ENCODE measurements at regions not wholly inside any gene's neighbourhood (a gene's known extent, or its start where the extent isn't known, plus 50 kb on each side); places are given as distances from the start of the nearest gene placed in this dataset.

DNA sequence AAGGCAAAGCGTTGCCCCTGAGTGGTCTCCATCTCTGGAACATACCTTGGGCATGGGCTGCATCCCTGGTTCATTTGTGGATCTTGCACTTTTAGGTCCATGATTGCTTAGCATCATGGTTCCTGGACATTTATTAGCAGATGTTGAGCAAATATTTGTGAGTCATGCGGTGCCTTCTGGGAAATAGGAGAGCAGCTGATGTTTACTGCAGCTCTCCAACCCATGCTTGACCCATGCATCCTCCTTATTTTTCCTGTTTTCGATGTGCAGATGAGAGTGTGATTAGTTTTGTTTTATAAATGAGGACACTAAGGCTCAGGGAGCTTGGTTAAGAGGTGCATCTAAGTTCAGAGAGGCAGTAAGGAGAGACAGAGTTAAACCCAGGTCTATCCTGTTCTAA lies 253.7 kb downstream of the ICE1 start:
- Histone ChIP-seq H3K4me2 (ENCODE audit: low read length) (no peak overlapping the region), H3K79me2 (ENCODE audit: control insufficient read depth, insufficient read depth, low read length) (no peaks in the 10 kb centered on the region), H4K8ac (ENCODE audit: low read depth, low read length) (no peak overlapping the region), H3K23ac (ENCODE audit: low read length) (no peak overlapping the region), H3K36me3 (ENCODE audit: control insufficient read depth, insufficient read depth, low read length) (no peaks in the 10 kb centered on the region), H2AK5ac (ENCODE audit: low read length) (no peak overlapping the region), H3K79me1 (ENCODE audit: low read length) (no peaks in the 10 kb centered on the region), H3K4me1 (ENCODE audit: control insufficient read depth, low read depth, low read length) (no peaks in the 10 kb centered on the region), H3K56ac (ENCODE audit: low read length) (no peak overlapping the region), H3K9ac (ENCODE audit: low read length) (no peak overlapping the region), H3K27ac (ENCODE audit: low read depth, low read length) (no peak overlapping the region), H3K4ac (ENCODE audit: low read depth, low read length) (no peak overlapping the region), H3K27me3 (ENCODE audit: insufficient read depth, low read length, poor library complexity) (no peaks in the 10 kb centered on the region), H2BK15ac (replicated peaks; ENCODE audit: low read depth) (no peak overlapping the region), H3K18ac (ENCODE audit: low read length) (no peak overlapping the region), H3K4me3 (ENCODE audit: low read length) (no peak overlapping the region), H2BK5ac (ENCODE audit: low read length) (no peak overlapping the region), H4K5ac (ENCODE audit: low read length) (no peak overlapping the region), H2BK120ac (ENCODE audit: low read depth, low read length) (no peak overlapping the region)
- no peak for DNase-seq
- no CpG with 5 or more reads among the region's 3 CpGs for WGBS (ENCODE audit: extremely low coverage, insufficient coverage, low lambda C conversion rate)

- Histone ChIP-seq H2AK5ac (ENCODE audit: low read length) (no peak overlapping the region), H3K4me1 (ENCODE audit: control insufficient read depth, low read depth, low read length) (no peaks in the 10 kb centered on the region), H2BK120ac (ENCODE audit: low read depth, low read length) (no peak overlapping the region), H3K56ac (ENCODE audit: low read length) (no peak overlapping the region), H3K4ac (ENCODE audit: low read depth, low read length) (peak overlapping the region; percentile 21), H3K23ac (ENCODE audit: low read length) (no peak overlapping the region), H3K4me2 (ENCODE audit: low read length) (no peak overlapping the region), H2BK5ac (ENCODE audit: low read length) (no peak overlapping the region), H3K9ac (ENCODE audit: low read length) (no peak overlapping the region), H3K79me1 (ENCODE audit: low read length) (no peaks in the 10 kb centered on the region), H3K27ac (ENCODE audit: low read depth, low read length) (no peak overlapping the region), H3K36me3 (ENCODE audit: control insufficient read depth, insufficient read depth, low read length) (no peaks in the 10 kb centered on the region), H4K5ac (ENCODE audit: low read length) (no peak overlapping the region), H3K4me3 (ENCODE audit: low read length) (no peak overlapping the region), H4K8ac (ENCODE audit: low read depth, low read length) (no peak overlapping the region), H3K27me3 (ENCODE audit: insufficient read depth, low read length, poor library complexity) (no peaks in the 10 kb centered on the region), H2BK15ac (replicated peaks; ENCODE audit: low read depth) (no peak overlapping the region), H3K18ac (ENCODE audit: low read length) (no peak overlapping the region), H3K79me2 (ENCODE audit: control insufficient read depth, insufficient read depth, low read length) (no peaks in the 10 kb centered on the region)
- WGBS (ENCODE audit: extremely low coverage, insufficient coverage, low lambda C conversion rate): no CpG with 5 or more reads among the region's 1 CpG
- no peak for DNase-seq
These were observed 253.0 kb downstream of the ICE1 start for GRCh38 chr5:5675511-5675910.

GRCh38 chr5:5671823-5672222 lies 249.3 kb downstream of the ICE1 start:
- no CpG with 5 or more reads among the region's 1 CpG for WGBS (ENCODE audit: extremely low coverage, insufficient coverage, low lambda C conversion rate)
- no peaks in the 10 kb centered on the region for H3K79me2 ChIP-seq (ENCODE audit: control insufficient read depth, insufficient read depth, low read length)
- no peak overlapping the region for H2BK120ac ChIP-seq (ENCODE audit: low read depth, low read length)
- no peak overlapping the region for H3K4ac ChIP-seq (ENCODE audit: low read depth, low read length)
- no peak overlapping the region for H2BK5ac ChIP-seq (ENCODE audit: low read length)
- H3K56ac ChIP-seq (ENCODE audit: low read length): no peak overlapping the region
- H3K36me3 ChIP-seq (ENCODE audit: control insufficient read depth, insufficient read depth, low read length): no peaks in the 10 kb centered on the region
- peak; percentile 8 for DNase-seq
- no peak overlapping the region for H3K4me2 ChIP-seq (ENCODE audit: low read length)
- H3K9ac ChIP-seq (ENCODE audit: low read length): no peak overlapping the region
- H2AK5ac ChIP-seq (ENCODE audit: low read length): no peak overlapping the region
- no peak overlapping the region for H3K23ac ChIP-seq (ENCODE audit: low read length)
- no peak overlapping the region for H2BK15ac ChIP-seq (replicated peaks; ENCODE audit: low read depth)
- H3K4me3 ChIP-seq (ENCODE audit: low read length): no peak overlapping the region
- H3K27ac ChIP-seq (ENCODE audit: low read depth, low read length): no peak overlapping the region
- no peak overlapping the region for H4K5ac ChIP-seq (ENCODE audit: low read length)
- H3K4me1 ChIP-seq (ENCODE audit: control insufficient read depth, low read depth, low read length): no peaks in the 10 kb centered on the region
- H4K8ac ChIP-seq (ENCODE audit: low read depth, low read length): no peak overlapping the region
- H3K18ac ChIP-seq (ENCODE audit: low read length): no peak overlapping the region
- no peaks in the 10 kb centered on the region for H3K27me3 ChIP-seq (ENCODE audit: insufficient read depth, low read length, poor library complexity)
- no peaks in the 10 kb centered on the region for H3K79me1 ChIP-seq (ENCODE audit: low read length)

- Histone ChIP-seq H4K5ac (ENCODE audit: low read length) (no peak overlapping the region), H2BK5ac (ENCODE audit: low read length) (no peak overlapping the region)
These were observed 244.7 kb downstream of the ICE1 start for GRCh38 chr5:5667136-5667554.

DNA sequence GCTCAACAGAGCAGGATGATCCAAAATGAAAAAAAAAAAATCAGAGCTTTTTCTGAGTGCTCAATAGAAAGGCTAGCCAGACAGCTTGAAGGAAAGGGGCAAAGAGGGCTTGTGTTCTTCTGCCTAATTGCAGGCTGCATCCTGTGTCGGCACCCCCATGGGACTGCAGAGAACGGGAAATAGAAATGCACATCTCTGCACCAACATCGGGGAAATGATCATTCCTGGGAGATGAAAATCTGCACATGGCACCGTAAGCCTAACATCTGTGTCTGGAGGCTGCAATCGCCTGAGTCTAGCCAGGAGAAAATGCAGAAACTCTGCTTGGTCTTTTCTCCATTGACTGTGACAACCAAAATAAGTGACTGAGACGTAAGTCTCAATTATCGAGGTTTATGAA lies 243.9 kb downstream of the ICE1 start:
- WGBS (ENCODE audit: extremely low coverage, insufficient coverage, low lambda C conversion rate): no CpG with 5 or more reads among the region's 7 CpGs
- H2BK15ac ChIP-seq (replicated peaks; ENCODE audit: low read depth): no peak overlapping the region
- H2BK5ac ChIP-seq (ENCODE audit: low read length): no peak overlapping the region
- no peak overlapping the region for H3K9ac ChIP-seq (ENCODE audit: low read length)
- H3K27me3 ChIP-seq (ENCODE audit: insufficient read depth, low read length, poor library complexity): no peaks in the 10 kb centered on the region
- no peak overlapping the region for H4K5ac ChIP-seq (ENCODE audit: low read length)
- H3K4me2 ChIP-seq (ENCODE audit: low read length): no peak overlapping the region
- H3K27ac ChIP-seq (ENCODE audit: low read depth, low read length): no peak overlapping the region
- H2AK5ac ChIP-seq (ENCODE audit: low read length): no peak overlapping the region
- no peak overlapping the region for H4K8ac ChIP-seq (ENCODE audit: low read depth, low read length)
- DNase-seq: no peak
- H3K18ac ChIP-seq (ENCODE audit: low read length): no peak overlapping the region
- no peaks in the 10 kb centered on the region for H3K4me1 ChIP-seq (ENCODE audit: control insufficient read depth, low read depth, low read length)
- no peak overlapping the region for H3K56ac ChIP-seq (ENCODE audit: low read length)
- no peak overlapping the region for H3K4me3 ChIP-seq (ENCODE audit: low read length)
- no peaks in the 10 kb centered on the region for H3K79me2 ChIP-seq (ENCODE audit: control insufficient read depth, insufficient read depth, low read length)
- H3K23ac ChIP-seq (ENCODE audit: low read length): no peak overlapping the region
- no peak overlapping the region for H3K4ac ChIP-seq (ENCODE audit: low read depth, low read length)
- H3K36me3 ChIP-seq (ENCODE audit: control insufficient read depth, insufficient read depth, low read length): no peaks in the 10 kb centered on the region
- no peak overlapping the region for H2BK120ac ChIP-seq (ENCODE audit: low read depth, low read length)
- H3K79me1 ChIP-seq (ENCODE audit: low read length): no peaks in the 10 kb centered on the region

More at GRCh38 chr5:5667136-5667554, 244.7 kb downstream of the ICE1 start:
- H2BK120ac ChIP-seq (ENCODE audit: low read depth, low read length): no peak overlapping the region
- H3K4ac ChIP-seq (ENCODE audit: low read depth, low read length): no peak overlapping the region
- peak; percentile 2 for DNase-seq
- no peak overlapping the region for H2AK5ac ChIP-seq (ENCODE audit: low read length)
- H3K56ac ChIP-seq (ENCODE audit: low read length): no peak overlapping the region
- no peaks in the 10 kb centered on the region for H3K27me3 ChIP-seq (ENCODE audit: insufficient read depth, low read length, poor library complexity)
- H3K4me2 ChIP-seq (ENCODE audit: low read length): no peak overlapping the region
- whole genome bisulfite sequencing (ENCODE audit: extremely low coverage, insufficient coverage, low lambda C conversion rate): no CpG with 5 or more reads among the region's 3 CpGs
- no peaks in the 10 kb centered on the region for H3K79me1 ChIP-seq (ENCODE audit: low read length)
- H2BK15ac ChIP-seq (replicated peaks; ENCODE audit: low read depth): no peak overlapping the region
- H3K9ac ChIP-seq (ENCODE audit: low read length): no peak overlapping the region
- H4K8ac ChIP-seq (ENCODE audit: low read depth, low read length): no peak overlapping the region
- no peaks in the 10 kb centered on the region for H3K4me1 ChIP-seq (ENCODE audit: control insufficient read depth, low read depth, low read length)
- no peak overlapping the region for H3K18ac ChIP-seq (ENCODE audit: low read length)
- no peak overlapping the region for H3K27ac ChIP-seq (ENCODE audit: low read depth, low read length)
- no peaks in the 10 kb centered on the region for H3K79me2 ChIP-seq (ENCODE audit: control insufficient read depth, insufficient read depth, low read length)
- no peaks in the 10 kb centered on the region for H3K36me3 ChIP-seq (ENCODE audit: control insufficient read depth, insufficient read depth, low read length)
- H3K4me3 ChIP-seq (ENCODE audit: low read length): no peak overlapping the region
- no peak overlapping the region for H3K23ac ChIP-seq (ENCODE audit: low read length)

DNA sequence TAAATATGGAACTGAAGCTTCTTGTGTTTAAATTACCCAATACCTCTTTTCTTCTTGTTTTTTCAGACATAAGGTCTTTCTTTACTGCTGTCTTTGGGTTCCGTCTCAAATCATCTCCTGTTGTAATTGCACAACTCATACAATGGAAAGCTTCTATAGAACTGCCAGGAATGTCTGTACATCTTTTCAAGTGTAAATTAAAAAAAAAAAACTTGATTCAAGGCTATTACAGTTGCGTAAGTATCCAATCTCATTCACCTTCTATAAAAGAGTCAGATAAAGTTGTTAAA lies 243.5 kb downstream of the ICE1 start:
- Histone ChIP-seq H3K18ac (ENCODE audit: low read length) (no peak overlapping the region), H2BK5ac (ENCODE audit: low read length) (no peak overlapping the region), H3K9ac (ENCODE audit: low read length) (no peak overlapping the region), H3K36me3 (ENCODE audit: control insufficient read depth, insufficient read depth, low read length) (no peaks in the 10 kb centered on the region), H3K27me3 (ENCODE audit: insufficient read depth, low read length, poor library complexity) (no peaks in the 10 kb centered on the region), H3K4me1 (ENCODE audit: control insufficient read depth, low read depth, low read length) (no peaks in the 10 kb centered on the region), H2BK120ac (ENCODE audit: low read depth, low read length) (no peak overlapping the region), H3K27ac (ENCODE audit: low read depth, low read length) (no peak overlapping the region), H2AK5ac (ENCODE audit: low read length) (no peak overlapping the region), H3K23ac (ENCODE audit: low read length) (no peak overlapping the region), H3K56ac (ENCODE audit: low read length) (no peak overlapping the region), H2BK15ac (replicated peaks; ENCODE audit: low read depth) (no peak overlapping the region), H3K79me1 (ENCODE audit: low read length) (no peaks in the 10 kb centered on the region), H4K8ac (ENCODE audit: low read depth, low read length) (no peak overlapping the region), H3K79me2 (ENCODE audit: control insufficient read depth, insufficient read depth, low read length) (no peaks in the 10 kb centered on the region), H4K5ac (ENCODE audit: low read length) (no peak overlapping the region), H3K4me2 (ENCODE audit: low read length) (no peak overlapping the region), H3K4ac (ENCODE audit: low read depth, low read length) (no peak overlapping the region), H3K4me3 (ENCODE audit: low read length) (no peak overlapping the region)
- DNase-seq: no peak
- WGBS (ENCODE audit: extremely low coverage, insufficient coverage, low lambda C conversion rate): no CpG with 5 or more reads among the region's 2 CpGs

Measured in mesendoderm (in vitro differentiated cells).